Muscle of leg (tissue), 3 donors: ENCODE measurements at regions not wholly inside any gene's neighbourhood (a gene's known extent, or its start where the extent isn't known, plus 50 kb on each side); places are given as distances from the start of the nearest gene placed in this dataset.
A peak's percentile ranks its signal among the peaks of the same experiment; 100 is the strongest.

Source experiments
- DNase-seq: peaks from one replicate; pipeline ENCODE4 v3.0.0; 2013
- H3K27ac ChIP-seq: one replicate; pipeline ENCODE4 v1.5.1; 2013; ENCODE audit warnings: mild to moderate bottlenecking, low read length, control low read depth
- H3K27me3 ChIP-seq: one replicate; pipeline ENCODE4 v1.6.1; 2013; ENCODE audit warnings: low read length; ENCODE audit not compliant: control insufficient read depth, insufficient read depth
- H3K36me3 ChIP-seq: one replicate; pipeline ENCODE4 v1.6.1; 2013; ENCODE audit warnings: low read length; ENCODE audit not compliant: control insufficient read depth, insufficient read depth
- H3K4me1 ChIP-seq: one replicate; pipeline ENCODE4 v1.6.1; 2013; ENCODE audit warnings: low read length; ENCODE audit not compliant: control insufficient read depth, insufficient read depth
- H3K4me3 ChIP-seq: one replicate; pipeline ENCODE4 v1.5.1; 2013; ENCODE audit warnings: low read length, control low read depth
- H3K9me3 ChIP-seq: replicated peaks from 2 replicates; pipeline ENCODE4 v1.6.1; 2013; ENCODE audit warnings: low read depth, low read length; ENCODE audit not compliant: control insufficient read depth
- WGBS: methylation state at CpG from one replicate; pipeline ENCODE4 v1.1.5; 2013; ENCODE audit warnings: missing lambda C conversion rate; ENCODE audit not compliant: insufficient coverage; 5-methylcytosine and 5-hydroxymethylcytosine counted together

DNA sequence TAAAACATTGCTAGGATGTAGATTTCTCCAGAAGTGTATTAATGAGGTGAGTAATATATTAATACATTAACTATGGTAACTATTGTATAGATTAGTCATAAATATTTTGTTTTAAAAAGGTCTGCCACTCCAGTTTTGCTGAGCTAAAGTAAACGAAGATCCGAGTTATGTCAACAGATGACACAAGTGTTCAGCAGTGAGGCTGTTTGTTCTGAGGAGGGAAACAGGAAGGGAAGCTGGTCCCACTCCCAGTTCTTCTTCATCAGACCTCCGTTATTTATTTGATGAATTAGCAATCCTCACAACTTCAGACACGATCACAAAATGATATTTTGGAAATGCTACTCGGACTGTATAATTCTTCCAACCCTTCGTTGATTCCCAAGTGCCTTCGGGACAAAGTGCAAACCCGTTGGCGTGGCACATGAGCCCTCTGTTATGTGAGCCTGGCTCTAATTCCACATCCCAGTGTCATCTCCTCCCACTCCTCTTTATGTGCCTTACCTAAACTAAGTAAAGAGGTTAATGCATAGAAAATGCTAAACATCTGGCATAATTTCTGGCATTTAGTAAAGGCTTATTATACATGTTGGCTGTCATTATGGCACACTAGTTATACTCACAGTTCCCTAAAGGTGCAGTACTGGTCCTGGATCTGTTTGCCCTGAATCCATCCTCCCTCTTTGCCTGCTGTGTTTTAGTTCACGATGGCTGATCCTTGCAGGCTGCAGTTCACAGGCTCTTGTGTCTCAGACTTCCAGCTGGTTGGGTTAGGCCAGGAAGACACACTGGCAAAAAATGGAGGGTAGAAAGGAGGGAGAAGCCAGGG, 190.6 kb upstream of the LNX1 start:
- Histone ChIP-seq H3K36me3 (no peaks in the 10 kb centered on the region), H3K9me3 (no peaks in the 10 kb centered on the region), H3K27ac (no peak overlapping the region), H3K4me1 (peaks cover 3% of the 10 kb centered on the region), H3K27me3 (no peaks in the 10 kb centered on the region), H3K4me3 (no peak overlapping the region)
- no peak for DNase-seq
- WGBS: 52% methylated on average over 5 of the region's 10 CpGs

DNA sequence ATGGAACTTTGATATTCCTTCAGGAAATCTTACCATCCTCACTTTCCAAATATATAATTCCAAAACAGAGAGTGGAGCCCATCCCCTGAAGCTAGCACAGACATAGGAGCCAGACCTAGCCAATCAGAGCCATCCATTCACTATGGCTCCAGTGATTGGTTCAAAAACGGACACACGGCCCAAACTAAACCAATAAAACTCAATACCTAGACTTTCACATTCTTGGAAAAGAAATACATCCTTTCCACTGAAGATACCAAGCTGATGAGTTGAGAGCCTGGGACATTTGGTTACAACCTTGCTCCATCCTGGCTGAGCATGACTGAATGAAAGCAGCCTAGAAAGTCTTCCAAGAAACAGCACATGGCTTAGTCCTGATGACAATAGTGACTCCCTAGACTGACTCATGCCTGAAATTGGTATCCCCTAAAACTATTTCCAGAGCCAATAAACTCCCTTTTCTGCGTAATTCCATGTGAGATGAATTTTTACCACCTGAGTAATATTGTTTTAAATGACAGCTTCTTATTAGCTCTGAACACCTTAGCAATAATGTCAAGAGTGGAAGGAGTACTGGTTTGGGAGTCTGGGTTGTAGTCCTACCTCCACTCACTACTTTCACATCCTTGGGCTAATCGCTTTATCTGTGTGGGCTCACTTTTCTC, 189.6 kb upstream of the LNX1 start:
- no peak overlapping the region for H3K27ac ChIP-seq
- no peaks in the 10 kb centered on the region for H3K4me1 ChIP-seq
- no peaks in the 10 kb centered on the region for H3K27me3 ChIP-seq
- WGBS: 100% methylated on average over 1 of the region's 4 CpGs
- no peak overlapping the region for H3K4me3 ChIP-seq
- H3K9me3 ChIP-seq: no peaks in the 10 kb centered on the region
- H3K36me3 ChIP-seq: no peaks in the 10 kb centered on the region
- DNase-seq: no peak

DNA sequence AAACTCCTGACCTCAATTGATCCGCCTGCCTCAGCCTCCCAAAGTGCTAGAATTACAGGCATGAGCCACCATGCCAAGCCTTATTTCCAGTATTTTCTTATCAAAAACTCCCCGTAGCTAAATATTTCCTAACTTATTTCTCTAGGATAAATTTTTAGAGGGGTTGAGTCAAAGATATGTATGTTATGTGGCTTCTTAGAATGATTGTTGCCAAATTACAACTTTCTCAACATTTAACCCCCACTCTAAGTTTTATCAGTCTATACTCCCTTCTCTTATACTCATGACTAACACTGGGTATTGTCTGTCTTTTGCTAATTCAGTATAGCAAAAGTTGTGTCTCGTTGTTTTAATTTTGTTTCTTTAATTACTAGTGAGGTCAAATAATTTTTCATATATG, 187.7 kb upstream of the LNX1 start:
- H3K9me3 ChIP-seq: no peaks in the 10 kb centered on the region
- 71% methylated on average over 1 of the region's 3 CpGs for WGBS
- H3K27me3 ChIP-seq: no peaks in the 10 kb centered on the region
- H3K4me3 ChIP-seq: no peak overlapping the region
- H3K36me3 ChIP-seq: no peaks in the 10 kb centered on the region
- DNase-seq: no peak
- no peaks in the 10 kb centered on the region for H3K4me1 ChIP-seq
- no peak overlapping the region for H3K27ac ChIP-seq

DNA sequence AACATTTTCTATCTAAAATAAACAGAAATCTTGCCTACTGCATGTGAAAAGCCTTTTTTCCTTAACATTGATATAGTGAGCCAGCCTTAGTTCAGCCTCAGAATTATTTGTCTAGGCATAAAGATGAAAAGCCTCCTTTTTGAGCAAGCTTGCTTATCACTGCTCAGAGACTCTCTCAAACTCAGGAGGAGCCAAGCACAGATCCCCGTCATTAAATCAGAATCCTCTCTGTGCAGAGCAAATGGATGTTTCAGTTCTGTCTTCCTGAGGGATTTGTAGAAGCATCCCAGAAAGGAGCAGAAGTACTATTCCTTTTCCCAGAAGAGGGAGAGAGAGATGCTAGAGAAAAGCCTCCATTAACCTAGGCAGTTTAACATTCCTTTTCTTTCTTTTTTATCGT, 186.9 kb upstream of the LNX1 start:
- WGBS: no CpG with 5 or more reads among the region's 2 CpGs

DNA sequence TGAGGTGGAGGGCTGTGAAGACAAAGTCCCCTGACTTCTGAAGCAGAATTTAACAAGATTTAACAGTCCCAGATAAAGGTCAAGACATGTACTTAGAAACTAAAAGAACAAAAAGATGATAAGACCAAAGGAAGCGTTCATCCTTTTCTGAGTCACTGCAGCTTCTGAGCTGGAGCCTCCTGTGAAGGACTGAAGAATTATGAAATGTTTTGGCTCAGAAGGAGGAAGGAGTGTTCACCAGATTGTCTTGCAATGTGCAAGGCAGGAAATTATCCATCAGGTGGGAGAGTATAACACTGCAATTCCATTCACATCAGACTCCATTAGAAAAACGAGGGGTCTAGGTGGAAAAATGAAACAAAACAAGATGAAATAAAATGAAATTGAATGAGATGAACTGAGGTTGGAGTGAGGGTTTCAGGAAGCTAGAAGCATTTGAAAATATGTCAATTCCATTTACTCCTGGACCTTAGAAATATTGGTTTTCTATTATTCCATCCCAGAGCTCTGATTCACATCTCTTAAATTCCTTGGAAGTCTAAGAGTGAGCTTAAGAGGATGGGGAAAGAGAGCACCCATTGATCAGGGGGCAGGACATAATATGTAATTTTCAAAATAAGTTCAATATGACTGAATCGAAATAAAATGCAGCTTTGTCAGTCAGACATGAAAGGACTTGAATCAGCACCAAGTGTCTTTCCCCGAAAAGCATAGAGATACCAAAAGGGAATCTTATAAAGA, 186.1 kb upstream of the LNX1 start:
- H3K27ac ChIP-seq: no peak overlapping the region
- H3K4me1 ChIP-seq: no peaks in the 10 kb centered on the region
- 43% methylated on average over 1 of the region's 4 CpGs for WGBS
- no peaks in the 10 kb centered on the region for H3K27me3 ChIP-seq
- H3K4me3 ChIP-seq: no peak overlapping the region
- peak; percentile 42 for DNase-seq
- no peaks in the 10 kb centered on the region for H3K9me3 ChIP-seq
- no peaks in the 10 kb centered on the region for H3K36me3 ChIP-seq

More for the DNA sequence above, 186.9 kb upstream of the LNX1 start:
- Histone ChIP-seq H3K9me3 (no peaks in the 10 kb centered on the region), H3K27ac (no peak overlapping the region), H3K4me3 (no peak overlapping the region), H3K4me1 (no peaks in the 10 kb centered on the region), H3K36me3 (no peaks in the 10 kb centered on the region), H3K27me3 (no peaks in the 10 kb centered on the region)
- DNase-seq: no peak

DNA sequence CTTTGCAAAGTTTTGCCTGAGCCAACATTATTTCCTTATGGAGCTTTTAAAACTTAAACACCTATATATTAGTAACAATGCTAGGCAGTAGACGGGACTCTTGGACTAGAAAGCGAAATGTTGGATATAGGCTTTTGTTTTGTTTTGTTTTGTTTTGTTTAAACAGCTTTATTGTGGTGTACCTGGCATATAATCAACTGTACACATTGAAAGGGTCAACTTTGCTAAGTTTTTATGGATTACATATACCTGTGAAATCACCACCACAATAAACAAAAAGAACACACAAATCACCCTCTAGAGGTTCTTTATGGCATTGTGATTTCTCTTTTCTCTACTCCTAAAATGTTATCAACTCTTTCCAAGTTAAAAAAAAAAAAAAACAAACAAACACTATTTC, 184.9 kb upstream of the LNX1 start:
- no peaks in the 10 kb centered on the region for H3K4me1 ChIP-seq
- DNase-seq: no peak
- no peak overlapping the region for H3K4me3 ChIP-seq
- no peaks in the 10 kb centered on the region for H3K9me3 ChIP-seq
- no peak overlapping the region for H3K27ac ChIP-seq
- H3K27me3 ChIP-seq: no peaks in the 10 kb centered on the region
- no CpG with 5 or more reads among the region's 2 CpGs for WGBS
- no peaks in the 10 kb centered on the region for H3K36me3 ChIP-seq

DNA sequence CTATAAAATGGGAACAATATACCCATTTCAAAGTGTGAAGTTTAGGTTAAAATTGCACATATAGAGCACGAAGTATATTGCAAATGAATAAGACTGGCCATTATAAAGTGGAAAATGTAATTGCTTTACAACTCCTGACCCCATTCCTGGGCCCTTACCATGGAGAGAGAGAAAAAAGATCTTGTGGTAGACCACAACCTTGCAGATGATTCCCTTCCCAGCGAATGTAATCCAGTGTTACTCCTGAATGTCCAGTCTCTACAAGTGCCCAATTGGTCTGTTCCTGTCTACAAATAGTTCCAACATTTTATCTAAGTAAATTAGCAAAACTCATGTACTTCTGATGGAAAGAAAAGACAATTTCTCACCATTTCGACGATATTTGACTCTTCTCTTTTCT, 184.1 kb upstream of the LNX1 start:
- H3K9me3 ChIP-seq: no peaks in the 10 kb centered on the region

DNA sequence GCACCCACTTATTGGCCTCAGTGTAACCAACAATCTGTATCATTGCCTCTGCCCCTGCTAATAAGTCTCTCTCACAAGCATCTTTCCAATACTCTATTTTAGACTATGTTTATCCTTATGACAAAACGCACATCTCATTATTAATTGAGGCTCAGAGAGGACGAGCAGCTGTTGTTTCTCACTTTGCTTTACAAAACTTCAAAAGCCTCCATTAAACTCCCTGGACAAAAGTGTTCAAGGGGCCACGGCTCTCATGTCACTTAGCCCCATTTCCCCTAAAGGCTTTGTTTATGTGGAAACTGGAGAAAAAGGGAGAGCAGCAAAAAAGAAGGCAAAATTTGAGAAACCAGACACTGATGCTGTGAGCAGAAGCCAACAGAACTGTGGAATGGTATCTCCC, 180.0 kb upstream of the LNX1 start:
- Histone ChIP-seq H3K36me3 (no peaks in the 10 kb centered on the region), H3K4me1 (no peaks in the 10 kb centered on the region), H3K9me3 (no peaks in the 10 kb centered on the region), H3K27me3 (no peaks in the 10 kb centered on the region), H3K27ac (no peak overlapping the region), H3K4me3 (no peak overlapping the region)
- DNase-seq: no peak
- 100% methylated on average over 1 of the region's 3 CpGs for WGBS

More for the DNA sequence above, 184.1 kb upstream of the LNX1 start:
- DNase-seq: no peak
- no peak overlapping the region for H3K27ac ChIP-seq
- H3K36me3 ChIP-seq: no peaks in the 10 kb centered on the region
- H3K4me1 ChIP-seq: no peaks in the 10 kb centered on the region
- WGBS: no CpG with 5 or more reads among the region's 4 CpGs
- H3K4me3 ChIP-seq: no peak overlapping the region
- H3K27me3 ChIP-seq: no peaks in the 10 kb centered on the region

DNA sequence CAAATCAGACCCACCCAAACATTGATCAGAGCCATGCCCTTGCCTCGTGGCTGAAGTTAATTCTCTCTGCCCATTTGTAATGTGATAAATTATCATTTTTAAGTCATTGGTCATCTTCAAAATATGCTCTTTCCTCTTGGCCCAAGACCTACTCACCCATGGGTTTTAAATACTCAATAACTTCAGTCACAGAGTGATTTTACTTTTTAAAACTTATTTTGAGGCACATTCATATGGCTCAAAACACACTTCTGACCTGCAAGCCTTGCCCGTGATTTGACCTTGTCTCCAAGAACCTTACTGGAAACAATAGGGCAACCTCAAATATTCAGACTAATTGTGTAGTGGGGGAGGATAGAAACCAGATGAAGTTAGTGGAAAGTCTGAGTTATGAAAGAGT, 176.2 kb upstream of the LNX1 start:
- DNase-seq: no peak
- Histone ChIP-seq H3K9me3 (no peaks in the 10 kb centered on the region), H3K27me3 (no peaks in the 10 kb centered on the region), H3K4me1 (no peaks in the 10 kb centered on the region), H3K36me3 (no peaks in the 10 kb centered on the region), H3K27ac (no peak overlapping the region), H3K4me3 (no peak overlapping the region)
- WGBS: no CpG with 5 or more reads among the region's 2 CpGs

DNA sequence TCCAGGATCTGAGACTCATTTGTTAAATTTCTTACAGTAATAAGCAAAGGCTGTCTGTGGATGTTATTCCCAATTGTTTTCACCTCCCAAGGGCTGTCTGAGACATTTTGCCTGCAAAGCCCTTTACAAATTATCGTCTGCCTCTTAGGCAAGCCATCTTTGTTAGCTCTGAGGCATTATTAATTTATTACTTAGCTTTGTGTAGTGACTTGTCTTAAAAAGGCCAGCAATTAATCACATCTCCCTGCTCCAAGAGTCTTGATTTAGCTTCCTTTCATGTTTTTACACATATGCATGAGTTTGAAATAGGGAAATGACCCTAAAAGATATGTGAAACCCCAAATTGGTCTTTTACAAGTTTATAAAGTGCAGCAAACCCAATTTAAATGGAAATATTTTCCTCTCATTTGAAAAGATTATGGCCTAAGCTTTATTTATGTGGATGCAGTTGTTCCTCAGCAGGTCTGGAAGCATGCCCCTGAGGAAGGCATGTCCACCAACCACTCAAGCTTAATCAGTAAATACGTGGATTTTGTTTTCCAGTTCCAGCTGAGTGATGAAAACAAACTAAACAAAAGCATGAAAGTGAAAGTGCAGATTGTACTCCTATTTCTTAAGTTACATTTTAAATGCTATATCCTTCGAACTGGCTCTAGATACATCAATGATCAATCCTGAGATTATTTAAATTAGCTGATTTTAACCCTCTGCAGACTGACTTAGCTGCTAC, 173.6 kb upstream of the LNX1 start:
- no peak for DNase-seq
- Histone ChIP-seq H3K36me3 (no peaks in the 10 kb centered on the region), H3K27me3 (no peaks in the 10 kb centered on the region), H3K4me1 (no peaks in the 10 kb centered on the region), H3K27ac (no peak overlapping the region), H3K9me3 (peaks cover 2% of the 10 kb centered on the region), H3K4me3 (no peak overlapping the region)
- no CpG with 5 or more reads among the region's 3 CpGs for WGBS
